GM12891 (cell line): ENCODE measurements at regions not wholly inside any gene's neighbourhood (a gene's known extent, or its start where the extent isn't known, plus 50 kb on each side); places are given as distances from the start of the nearest gene placed in this dataset.
"Not testable (repeated sequence)": the region's sequence is repeated elsewhere in the genome, so short reads cannot be mapped to it uniquely, and the experiment has no call there.

Experiments used
- DNase-seq: peaks from one replicate; pipeline ENCODE4 v3.0.0; 2011; ENCODE audit warnings: low spot score; ENCODE audit not compliant: insufficient read length
- FAIRE-seq: peaks from 2 replicates; lab custom pipeline; 2011; peaks lifted over from hg19 to GRCh38; lab: Jason Lieb, UNC
- PAX5 ChIP-seq: IDR thresholded peaks from 2 replicates; pipeline ENCODE4 v1.6.1; 2011; ENCODE audit warnings: low read length, moderate library complexity, mild to moderate bottlenecking; ENCODE audit not compliant: insufficient read depth, severe bottlenecking
- POLR2A ChIP-seq: IDR thresholded peaks from 2 replicates; pipeline ENCODE4 v1.6.1; 2011; ENCODE audit warnings: low read depth, low read length, control low read depth
- POLR2AphosphoS5 ChIP-seq: IDR thresholded peaks from 2 replicates; pipeline ENCODE4 v1.6.1; 2011; ENCODE audit warnings: low read depth, low read length, control low read depth
- POU2F2 ChIP-seq: IDR thresholded peaks from 2 replicates; pipeline ENCODE4 v1.6.1; 2011; ENCODE audit warnings: low read depth, mild to moderate bottlenecking, control low read depth, low read length, moderate library complexity
- SPI1 ChIP-seq: IDR thresholded peaks from 2 replicates; pipeline ENCODE4 v1.6.1; 2011; ENCODE audit warnings: low read depth, low read length, control low read depth
- TAF1 ChIP-seq: IDR thresholded peaks from 2 replicates; pipeline ENCODE4 v1.6.1; 2011; ENCODE audit warnings: low read depth, low read length, control low read depth

DNA sequence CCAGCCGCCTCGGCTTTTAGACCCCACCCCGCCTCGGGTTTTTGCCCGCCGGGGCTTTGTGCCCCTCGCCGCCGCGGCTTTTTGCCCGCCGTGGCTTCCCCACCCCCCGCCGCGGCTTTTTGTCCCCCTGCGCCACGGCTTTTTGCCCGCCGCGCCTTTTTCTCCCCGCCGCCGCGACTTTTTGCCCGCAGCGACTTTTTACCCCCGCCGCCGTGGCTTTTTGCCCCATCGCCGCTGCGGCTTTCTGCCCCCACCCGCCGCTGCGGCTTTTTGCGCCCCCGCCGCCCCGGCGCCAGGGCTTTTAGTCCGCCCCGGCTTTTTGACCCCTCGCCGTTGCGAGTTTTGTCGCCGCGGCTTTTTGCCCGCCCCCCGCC, 474.4 kb downstream of the FAM72C start:
- DNase-seq = no peak
- FAIRE-seq = no peak
- TF ChIP-seq POLR2A (no peak), SPI1 (no peak), PAX5 (no peak), POU2F2 (no peak), POLR2AphosphoS5 (no peak), TAF1 (no peak)

DNA sequence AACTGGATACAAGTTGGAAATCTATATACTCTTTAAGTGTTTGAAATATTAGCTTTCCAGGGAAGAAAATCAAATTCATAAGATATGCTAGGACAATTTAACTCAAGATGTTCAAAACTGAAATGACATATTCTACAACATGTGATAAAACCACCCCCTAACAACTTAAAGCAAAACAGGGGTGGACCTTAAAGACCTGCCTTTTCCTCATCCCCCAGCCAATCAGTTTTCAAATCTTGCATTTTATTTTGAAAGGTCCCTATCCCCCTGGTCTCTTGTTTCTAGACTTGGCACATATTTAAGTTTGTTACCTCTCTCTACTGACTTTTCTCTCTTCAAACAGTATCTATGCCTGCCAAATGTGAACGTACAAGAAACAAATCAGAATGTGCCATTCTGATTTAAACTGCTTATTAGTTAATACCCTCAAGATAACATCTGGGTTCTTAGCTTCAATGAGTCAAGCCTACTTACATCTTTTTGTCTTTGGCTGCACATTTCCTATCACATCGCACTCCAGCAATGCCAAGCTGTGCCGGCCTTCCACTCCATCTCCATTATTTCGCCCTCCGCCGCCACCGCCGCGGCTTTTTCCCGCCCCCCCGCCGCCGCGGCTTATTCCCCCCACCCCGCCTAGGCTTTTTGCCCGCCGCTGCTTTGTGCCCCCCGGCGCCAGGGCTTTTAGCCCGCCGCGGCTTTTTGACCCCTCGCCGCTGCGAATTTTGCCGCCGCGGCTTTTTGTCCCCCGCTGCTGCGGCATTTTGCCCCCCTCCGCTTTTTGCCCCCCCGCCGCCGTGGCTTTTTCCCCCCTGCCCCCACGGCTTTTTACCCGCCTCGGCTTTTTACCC, 475.0 kb downstream of the FAM72C start:
- not testable (repeated sequence) for DNase-seq, FAIRE-seq
